ENCODE measurements at regions not wholly inside any gene's neighbourhood (a gene's known extent, or its start where the extent isn't known, plus 50 kb on each side); places are given as distances from the start of the nearest gene placed in this dataset.

- no peak for TF ChIP-seq CTCF (IDR thresholded peaks at IDR 0.05)
- TF ChIP-seq EZH2 (IDR thresholded peaks at IDR 0.05; ENCODE audit: borderline replicate concordance, insufficient read depth, low read depth, low read length, poor library complexity, severe bottlenecking): no peak
Observed at GRCh38 chr12:24418157-24418556, 468.7 kb upstream of the SOX5 start.
